ENCODE measurements at regions not wholly inside any gene's neighbourhood (a gene's known extent, or its start where the extent isn't known, plus 50 kb on each side); places are given as distances from the start of the nearest gene placed in this dataset.
"Not testable (repeated sequence)": the region's sequence is repeated elsewhere in the genome, so short reads cannot be mapped to it uniquely, and the experiment has no call there.

DNA sequence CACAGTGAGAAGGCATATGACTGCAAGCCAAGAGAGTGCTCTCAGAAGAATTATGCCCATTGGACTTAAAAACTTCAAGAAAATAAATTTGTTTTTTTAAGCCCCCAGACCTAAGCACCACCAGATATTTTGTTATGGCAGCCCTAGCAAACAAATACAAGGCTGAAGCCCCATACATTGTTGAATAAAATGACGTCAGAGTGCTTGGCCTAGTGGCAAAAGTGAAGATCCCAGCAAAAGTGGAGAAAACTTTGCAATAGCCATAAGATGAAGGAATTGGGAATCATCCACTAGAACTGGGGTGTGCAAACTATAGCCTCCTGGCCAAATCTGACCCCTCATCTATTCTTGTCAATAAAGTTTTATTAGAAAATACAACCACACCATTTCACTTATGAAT is 517.5 kb downstream of the IRS1 start:
- Histone ChIP-seq H3K4me1 (no peaks in the 10 kb centered on the region), H3K4me3 (replicated peaks in 1 of 3) (no peak overlapping the region), H3K27me3 (no peaks in the 10 kb centered on the region), H3K9me3 (no peaks in the 10 kb centered on the region), H3K27ac (no peak overlapping the region), H3K36me3 (no peaks in the 10 kb centered on the region)
- intact Hi-C loops (cut with DNase I) = no loop called here
- 87 to 100% methylated on average over 1 of the region's 1 CpG for WGBS, 2 donors
- TF ChIP-seq, protein P1, sequence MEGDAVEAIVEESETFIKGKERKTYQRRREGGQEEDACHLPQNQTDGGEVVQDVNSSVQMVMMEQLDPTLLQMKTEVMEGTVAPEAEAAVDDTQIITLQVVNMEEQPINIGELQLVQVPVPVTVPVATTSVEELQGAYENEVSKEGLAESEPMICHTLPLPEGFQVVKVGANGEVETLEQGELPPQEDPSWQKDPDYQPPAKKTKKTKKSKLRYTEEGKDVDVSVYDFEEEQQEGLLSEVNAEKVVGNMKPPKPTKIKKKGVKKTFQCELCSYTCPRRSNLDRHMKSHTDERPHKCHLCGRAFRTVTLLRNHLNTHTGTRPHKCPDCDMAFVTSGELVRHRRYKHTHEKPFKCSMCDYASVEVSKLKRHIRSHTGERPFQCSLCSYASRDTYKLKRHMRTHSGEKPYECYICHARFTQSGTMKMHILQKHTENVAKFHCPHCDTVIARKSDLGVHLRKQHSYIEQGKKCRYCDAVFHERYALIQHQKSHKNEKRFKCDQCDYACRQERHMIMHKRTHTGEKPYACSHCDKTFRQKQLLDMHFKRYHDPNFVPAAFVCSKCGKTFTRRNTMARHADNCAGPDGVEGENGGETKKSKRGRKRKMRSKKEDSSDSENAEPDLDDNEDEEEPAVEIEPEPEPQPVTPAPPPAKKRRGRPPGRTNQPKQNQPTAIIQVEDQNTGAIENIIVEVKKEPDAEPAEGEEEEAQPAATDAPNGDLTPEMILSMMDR (IDR thresholded peaks at IDR 0.05) = no peak
- no peak for TF ChIP-seq POLR2A (IDR thresholded peaks at IDR 0.05)
- no peak for DNase-seq

DNA sequence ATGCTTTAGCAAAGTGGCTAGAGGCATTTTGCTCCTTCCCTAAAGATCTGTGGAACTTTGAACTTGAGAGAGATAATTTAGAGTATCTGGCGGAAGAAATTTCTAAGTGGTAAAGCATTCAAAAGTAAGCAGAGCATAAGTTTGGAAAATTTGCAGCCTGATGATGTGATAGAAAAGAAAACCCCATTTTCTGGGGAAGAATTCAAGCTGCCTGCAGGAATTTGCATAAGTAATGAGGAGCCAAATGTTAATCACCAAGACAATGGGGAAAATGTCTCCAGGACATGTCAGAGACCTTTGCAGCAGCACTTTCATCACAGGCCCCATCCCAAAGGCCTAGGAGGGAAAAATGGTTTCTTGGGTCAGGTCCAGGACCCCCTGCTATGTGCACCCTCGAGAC is 519.5 kb downstream of the IRS1 start:
- H3K9me3 ChIP-seq; H3K4me1 ChIP-seq; H3K36me3 ChIP-seq; H3K4me3 ChIP-seq (replicated peaks in 1 of 3); H3K27me3 ChIP-seq; intact Hi-C loops (cut with DNase I); H3K27ac ChIP-seq; DNase-seq: not testable (repeated sequence)
- 76 to 93% methylated on average over 2 of the region's 2 CpGs for WGBS, 2 donors

DNA sequence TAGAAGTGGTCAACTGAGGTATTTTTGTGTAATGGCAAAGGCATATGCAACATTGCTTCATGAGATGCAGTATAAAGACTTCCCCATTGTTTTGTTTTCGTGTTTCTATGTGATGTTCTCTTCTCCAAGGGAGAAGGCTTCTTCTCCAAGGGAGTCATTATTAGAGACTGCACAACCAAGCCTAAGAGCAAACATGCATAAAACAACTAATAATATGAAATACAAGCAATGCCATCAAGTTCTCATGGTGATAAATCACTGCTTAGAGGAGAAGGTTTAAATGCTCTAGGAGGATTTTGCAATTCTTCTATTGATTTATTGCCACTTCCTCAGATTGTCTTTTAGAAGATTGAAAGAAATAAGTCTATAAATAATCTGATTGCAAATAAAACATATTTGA is 524.4 kb downstream of the IRS1 start:
- Histone ChIP-seq H3K4me1 (no peaks in the 10 kb centered on the region), H3K36me3 (no peaks in the 10 kb centered on the region), H3K27ac (no peak overlapping the region), H3K4me3 (replicated peaks in 1 of 3) (no peak overlapping the region), H3K9me3 (no peaks in the 10 kb centered on the region), H3K27me3 (no peaks in the 10 kb centered on the region)
- no peak for DNase-seq
- intact Hi-C loops (cut with DNase I) = no loop called here
- TF ChIP-seq POLR2A (IDR thresholded peaks at IDR 0.05) = no peak
- TF ChIP-seq, protein P1 (IDR thresholded peaks at IDR 0.05) = no peak
- 37 to 45% methylated on average over 1 of the region's 1 CpG for WGBS, 2 donors

DNA sequence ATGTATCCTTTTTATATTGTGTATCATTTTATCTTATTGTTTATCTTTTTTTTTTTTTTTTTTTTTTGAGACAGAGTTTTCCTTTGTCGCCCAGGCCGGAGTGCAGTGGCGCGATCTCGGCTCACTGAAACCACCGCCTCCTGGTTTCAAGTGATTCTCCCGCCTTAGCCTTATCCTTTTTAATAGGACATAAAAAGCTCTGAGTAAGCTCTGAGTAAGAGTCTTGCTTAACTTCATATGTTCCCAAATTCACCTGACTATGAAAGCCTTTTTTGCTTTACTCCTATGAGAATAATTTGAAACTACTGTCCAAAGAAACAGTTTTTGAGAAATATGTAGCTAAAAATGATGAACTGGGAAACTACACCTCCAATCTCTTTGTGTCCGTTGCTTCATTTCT is 525.5 kb downstream of the IRS1 start:
- WGBS, 2 donors = 90 to 92% methylated on average over 8 of the region's 8 CpGs
- Histone ChIP-seq H3K36me3 (no peaks in the 10 kb centered on the region), H3K4me1 (no peaks in the 10 kb centered on the region), H3K27me3 (no peaks in the 10 kb centered on the region), H3K9me3 (no peaks in the 10 kb centered on the region), H3K27ac (no peak overlapping the region), H3K4me3 (replicated peaks in 1 of 3) (no peak overlapping the region)
- DNase-seq = no peak
- TF ChIP-seq POLR2A (IDR thresholded peaks at IDR 0.05) = no peak
- TF ChIP-seq, protein P1 (IDR thresholded peaks at IDR 0.05) = no peak
- intact Hi-C loops (cut with DNase I) = no loop called here

DNA sequence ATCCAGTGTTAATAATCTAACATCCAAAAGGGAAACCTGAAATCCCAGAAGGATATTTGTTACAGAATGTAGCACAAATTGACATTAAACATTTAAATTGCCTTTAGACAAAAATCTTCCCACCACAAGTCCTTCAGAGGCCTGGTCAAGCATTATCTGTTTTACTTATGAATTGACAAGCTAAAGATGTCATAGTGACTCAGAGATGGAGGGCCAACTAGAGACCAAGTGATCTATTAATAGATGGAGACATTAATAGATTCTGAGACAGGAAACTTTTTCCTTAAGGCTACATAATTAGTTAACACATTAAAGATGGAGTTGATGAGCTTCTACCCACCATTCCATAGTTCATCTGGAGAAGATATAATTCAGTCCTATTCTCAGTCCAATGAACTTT is 526.2 kb downstream of the IRS1 start:
- TF ChIP-seq POLR2A (IDR thresholded peaks at IDR 0.05) = no peak
- TF ChIP-seq, protein P1 (IDR thresholded peaks at IDR 0.05) = no peak

DNA sequence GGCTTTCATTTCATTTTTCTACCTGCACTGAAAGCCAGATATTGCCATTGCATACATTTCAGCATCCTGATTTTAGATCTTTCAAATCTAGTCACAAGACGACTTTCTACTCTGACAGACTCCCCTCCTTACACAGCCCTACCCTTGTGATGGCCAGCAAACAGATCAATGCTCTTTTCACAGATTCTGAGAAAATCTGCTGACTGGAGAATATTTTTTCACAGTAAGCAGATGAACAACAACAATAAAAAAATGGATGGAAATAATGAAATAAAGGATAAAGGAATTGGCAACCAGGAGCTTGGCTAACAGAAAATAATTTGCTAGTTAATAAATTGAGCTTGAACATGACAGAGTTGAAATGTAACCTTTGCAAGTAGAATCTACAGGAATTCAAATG is 527.2 kb downstream of the IRS1 start:
- 73 to 82% methylated on average over 1 of the region's 1 CpG for WGBS, 2 donors
- Histone ChIP-seq H3K9me3 (no peaks in the 10 kb centered on the region), H3K4me1 (no peaks in the 10 kb centered on the region), H3K27me3 (no peaks in the 10 kb centered on the region), H3K36me3 (no peaks in the 10 kb centered on the region), H3K4me3 (replicated peaks in 1 of 3) (no peak overlapping the region), H3K27ac (no peak overlapping the region)
- TF ChIP-seq, protein P1 (IDR thresholded peaks at IDR 0.05) = no peak
- no peak for TF ChIP-seq POLR2A (IDR thresholded peaks at IDR 0.05)
- no peak for DNase-seq
- intact Hi-C loops (cut with DNase I) = no loop called here

More for the DNA sequence above, 526.2 kb downstream of the IRS1 start:
- no peak for DNase-seq
- intact Hi-C loops (cut with DNase I) = no loop called here
- Histone ChIP-seq H3K27ac (no peak overlapping the region), H3K36me3 (no peaks in the 10 kb centered on the region), H3K4me3 (replicated peaks in 1 of 3) (no peak overlapping the region), H3K27me3 (no peaks in the 10 kb centered on the region), H3K4me1 (no peaks in the 10 kb centered on the region), H3K9me3 (no peaks in the 10 kb centered on the region)
